Tibial nerve (tissue), 4 donors: ENCODE measurements at regions not wholly inside any gene's neighbourhood (a gene's known extent, or its start where the extent isn't known, plus 50 kb on each side); places are given as distances from the start of the nearest gene placed in this dataset.

Experiments
- DNase-seq, 2 donors: peaks; one replicate each; pipeline ENCODE4 v3.0.0-alpha.2; 2019; ENCODE audit warnings: low spot score in 2 of 2
- H3K27ac ChIP-seq, 4 donors: fragments of 200-600 bp; sonication (generic) in 3 of 4; one replicate each; pipeline ENCODE4 v1.5.1; 2017 to 2019; ENCODE audit warnings: mild to moderate bottlenecking in 1 of 4
- H3K27me3 ChIP-seq, 2 donors: fragments of 200-600 bp; sonication (generic) in 1 of 2; one replicate each; pipeline versions ENCODE4 v1.5.1 to v1.6.0; 2017 to 2019
- H3K36me3 ChIP-seq, 3 donors: fragments of 200-600 bp; sonication (generic); one replicate each; pipeline ENCODE4 v1.5.1; 2018 to 2019
- H3K4me1 ChIP-seq, 4 donors: fragments of 200-600 bp; sonication (generic) in 3 of 4; one replicate each; pipeline ENCODE4 v1.5.1; 2017 to 2019
- H3K4me3 ChIP-seq, 4 donors: fragments of 200-600 bp; sonication (generic) in 3 of 4; one replicate each; pipeline ENCODE4 v1.5.1; 2017 to 2019; ENCODE audit warnings: mild to moderate bottlenecking in 1 of 4, moderate library complexity in 1 of 4
- H3K9me3 ChIP-seq, 4 donors: fragments of 200-600 bp; sonication (generic) in 3 of 4; one replicate each; pipeline ENCODE4 v1.5.1; 2017 to 2019
- EP300 ChIP-seq, 2 donors: sonication (generic); formaldehyde crosslinking; IDR thresholded peaks; one replicate each; pipeline ENCODE4 v1.6.1; 2017; ENCODE audit warnings: antibody characterized with exemption in 2 of 2, mild to moderate bottlenecking in 1 of 2
- POLR2A ChIP-seq, 2 donors: fragments of 450-650 bp; IDR thresholded peaks; one replicate each; pipeline ENCODE4 v1.6.1; 2017; ENCODE audit warnings: antibody characterized with exemption in 2 of 2, mild to moderate bottlenecking in 2 of 2, moderate library complexity in 2 of 2
- WGBS, 2 donors: methylation state at CpG; one replicate each; pipeline ENCODE4 v1.1.5; 2018; 5-methylcytosine and 5-hydroxymethylcytosine counted together
- TF ChIP-seq, protein P1 (sequence below), 5 experiments: fragments of 200-600 bp in 3 of 5; fragments of 450-650 bp in 2 of 5; sonication (generic) in 3 of 5; IDR thresholded peaks; one replicate each; pipeline ENCODE4 v1.5.1; 2016 to 2019; ENCODE audit warnings: antibody characterized with exemption in 5 of 5, mild to moderate bottlenecking in 3 of 5, moderate library complexity in 2 of 5

DNA sequence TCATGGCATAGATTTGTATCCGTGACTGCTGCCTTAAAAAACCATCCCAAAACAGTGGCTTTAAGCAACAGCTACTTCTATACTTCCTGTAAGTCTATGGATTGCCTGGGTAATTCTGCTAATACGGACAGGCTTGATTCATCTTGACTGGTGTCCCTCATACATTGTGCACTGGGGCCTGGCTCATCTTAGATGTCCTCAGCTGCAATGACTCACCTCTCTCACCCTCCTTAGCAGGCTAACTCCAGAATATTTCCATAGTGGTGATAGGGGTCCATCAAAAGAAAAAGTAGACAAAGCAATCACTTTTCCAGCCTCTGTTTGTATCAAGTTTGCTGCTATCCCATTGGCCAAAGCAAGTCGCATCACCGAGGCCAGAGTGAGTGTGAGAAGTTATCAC is 409.1 kb upstream of the KAZN start:
- H3K9me3 ChIP-seq, result no peaks in the 10 kb centered on the region
- WGBS, 2 donors, result 80 to 81% methylated on average over 4 of the region's 4 CpGs
- H3K27me3 ChIP-seq, result no peaks in the 10 kb centered on the region
- no peak overlapping the region for H3K4me3 ChIP-seq
- H3K27ac ChIP-seq, result no peak overlapping the region
- TF ChIP-seq EP300 (IDR thresholded peaks at IDR 0.05), result no peak
- TF ChIP-seq, protein P1, sequence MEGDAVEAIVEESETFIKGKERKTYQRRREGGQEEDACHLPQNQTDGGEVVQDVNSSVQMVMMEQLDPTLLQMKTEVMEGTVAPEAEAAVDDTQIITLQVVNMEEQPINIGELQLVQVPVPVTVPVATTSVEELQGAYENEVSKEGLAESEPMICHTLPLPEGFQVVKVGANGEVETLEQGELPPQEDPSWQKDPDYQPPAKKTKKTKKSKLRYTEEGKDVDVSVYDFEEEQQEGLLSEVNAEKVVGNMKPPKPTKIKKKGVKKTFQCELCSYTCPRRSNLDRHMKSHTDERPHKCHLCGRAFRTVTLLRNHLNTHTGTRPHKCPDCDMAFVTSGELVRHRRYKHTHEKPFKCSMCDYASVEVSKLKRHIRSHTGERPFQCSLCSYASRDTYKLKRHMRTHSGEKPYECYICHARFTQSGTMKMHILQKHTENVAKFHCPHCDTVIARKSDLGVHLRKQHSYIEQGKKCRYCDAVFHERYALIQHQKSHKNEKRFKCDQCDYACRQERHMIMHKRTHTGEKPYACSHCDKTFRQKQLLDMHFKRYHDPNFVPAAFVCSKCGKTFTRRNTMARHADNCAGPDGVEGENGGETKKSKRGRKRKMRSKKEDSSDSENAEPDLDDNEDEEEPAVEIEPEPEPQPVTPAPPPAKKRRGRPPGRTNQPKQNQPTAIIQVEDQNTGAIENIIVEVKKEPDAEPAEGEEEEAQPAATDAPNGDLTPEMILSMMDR (IDR thresholded peaks at IDR 0.05), result no peak
- TF ChIP-seq POLR2A (IDR thresholded peaks at IDR 0.05), result no peak
- DNase-seq, result no peak
- peaks cover 0 to 4% (median 0%) of the 10 kb centered on the region in 4 donors for H3K4me1 ChIP-seq
- no peaks in the 10 kb centered on the region for H3K36me3 ChIP-seq

DNA sequence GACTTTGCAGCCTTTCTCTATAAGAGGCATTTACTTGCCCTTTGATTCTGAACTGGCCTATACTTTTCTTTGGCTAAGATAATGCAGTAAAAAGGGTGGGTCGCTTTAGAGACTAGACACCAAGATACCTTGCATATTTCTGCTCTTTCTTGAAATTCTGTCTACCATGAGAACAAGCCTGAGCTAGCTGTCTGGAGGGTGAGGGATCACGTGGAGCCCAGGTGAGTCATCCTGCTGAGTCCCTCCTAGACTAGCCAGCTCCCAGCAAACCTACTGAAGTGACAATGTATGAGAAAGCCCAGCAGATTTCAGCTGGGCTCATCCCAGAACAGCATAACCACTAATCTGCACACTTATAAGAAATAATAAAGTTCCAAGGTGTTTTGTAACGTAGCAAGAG is 408.0 kb upstream of the KAZN start:
- no peak overlapping the region for H3K27ac ChIP-seq
- no peaks in the 10 kb centered on the region for H3K9me3 ChIP-seq
- WGBS, 2 donors, result 79 to 82% methylated on average over 3 of the region's 3 CpGs
- no peaks in the 10 kb centered on the region for H3K4me1 ChIP-seq
- H3K27me3 ChIP-seq, result no peaks in the 10 kb centered on the region
- H3K36me3 ChIP-seq, result no peaks in the 10 kb centered on the region
- no peak overlapping the region for H3K4me3 ChIP-seq
- DNase-seq, result no peak
- TF ChIP-seq POLR2A (IDR thresholded peaks at IDR 0.05) (no peak), EP300 (IDR thresholded peaks at IDR 0.05) (no peak)
- TF ChIP-seq, protein P1 (IDR thresholded peaks at IDR 0.05), result no peak

DNA sequence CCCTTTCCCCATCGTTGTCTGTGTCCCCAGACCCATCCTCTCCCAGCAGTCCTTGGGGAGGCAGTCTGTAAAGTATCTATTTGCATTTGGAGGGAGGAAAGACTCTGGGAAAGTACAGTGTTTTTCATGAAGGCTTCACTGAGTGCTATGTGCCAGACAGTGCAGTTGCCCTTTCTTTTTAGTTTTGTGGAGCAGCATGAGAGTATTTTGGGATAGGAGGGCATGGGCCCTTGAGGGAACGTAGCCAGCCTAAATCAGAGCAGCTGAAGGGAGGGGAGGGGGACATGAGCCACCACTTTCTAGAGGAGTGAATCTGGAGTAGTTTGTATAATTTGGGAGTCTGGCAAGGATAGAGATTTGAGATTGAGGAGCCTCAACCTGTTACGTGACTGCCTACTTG is 404.0 kb upstream of the KAZN start:
- no peaks in the 10 kb centered on the region for H3K36me3 ChIP-seq
- H3K27me3 ChIP-seq, result no peaks in the 10 kb centered on the region
- no peak overlapping the region for H3K27ac ChIP-seq
- 71 to 76% methylated on average over 3 of the region's 3 CpGs for WGBS, 2 donors
- H3K4me3 ChIP-seq, result no peak overlapping the region
- no peak for DNase-seq
- no peaks in the 10 kb centered on the region for H3K4me1 ChIP-seq
- H3K9me3 ChIP-seq, result no peaks in the 10 kb centered on the region
- TF ChIP-seq, protein P1 (IDR thresholded peaks at IDR 0.05), result no peak
- TF ChIP-seq EP300 (IDR thresholded peaks at IDR 0.05) (no peak), POLR2A (IDR thresholded peaks at IDR 0.05) (no peak)

DNA sequence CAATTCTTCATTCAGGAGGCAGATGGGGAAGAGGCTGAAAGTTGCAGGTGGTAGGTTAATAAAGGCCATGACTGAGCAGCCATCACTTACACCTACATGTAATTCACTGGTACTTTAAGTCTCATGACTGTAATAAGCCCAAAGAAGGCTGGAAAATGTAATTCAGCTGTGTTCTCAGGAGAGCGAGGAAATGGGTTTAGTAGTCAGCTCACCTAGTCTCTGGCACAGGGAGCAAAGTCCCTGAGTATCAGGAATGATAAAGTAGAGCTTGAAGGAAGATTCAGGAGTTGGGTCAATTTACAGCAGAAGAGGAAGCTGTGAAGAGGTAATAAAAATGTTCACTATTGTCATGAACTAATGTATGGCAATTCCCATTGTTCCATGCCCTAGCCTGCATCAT is 393.4 kb upstream of the KAZN start:
- no peak for DNase-seq
- WGBS, 2 donors, result 92% methylated on average over 1 of the region's 1 CpG
- Histone ChIP-seq H3K27me3 (no peaks in the 10 kb centered on the region), H3K27ac (no peak overlapping the region), H3K4me3 (no peak overlapping the region), H3K9me3 (no peaks in the 10 kb centered on the region), H3K36me3 (no peaks in the 10 kb centered on the region), H3K4me1 (no peaks in the 10 kb centered on the region)
- TF ChIP-seq, protein P1 (IDR thresholded peaks at IDR 0.05), result no peak
- TF ChIP-seq POLR2A (IDR thresholded peaks at IDR 0.05) (no peak), EP300 (IDR thresholded peaks at IDR 0.05) (no peak)

DNA sequence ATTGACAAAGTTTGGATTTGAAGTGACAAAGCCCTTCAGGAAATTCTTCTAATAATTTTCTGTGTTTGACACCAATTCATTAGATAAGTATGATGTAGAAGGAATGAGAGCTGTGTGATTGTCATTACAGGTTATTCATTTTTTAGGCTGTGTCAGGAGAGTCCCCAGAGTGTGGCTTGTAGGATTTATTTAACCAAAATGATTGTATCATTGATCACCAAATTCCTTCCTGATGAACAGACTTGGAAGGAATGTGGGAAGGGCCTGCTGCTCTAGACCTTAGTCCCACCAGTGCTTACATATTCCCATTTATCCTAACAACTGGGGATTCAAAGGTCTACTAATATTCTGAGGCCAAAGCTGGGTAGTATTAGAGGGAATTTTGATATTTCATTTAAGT is 383.3 kb upstream of the KAZN start:
- Histone ChIP-seq H3K27me3 (no peaks in the 10 kb centered on the region), H3K4me3 (no peak overlapping the region)

More for the DNA sequence above, 383.3 kb upstream of the KAZN start:
- Histone ChIP-seq H3K9me3 (peaks cover 0 to 37% (median 10%) of the 10 kb centered on the region in 4 donors), H3K4me1 (no peaks in the 10 kb centered on the region), H3K27ac (no peak overlapping the region), H3K36me3 (no peaks in the 10 kb centered on the region)
- no peak for DNase-seq
- TF ChIP-seq POLR2A (IDR thresholded peaks at IDR 0.05), result no peak
- TF ChIP-seq, protein P1 (IDR thresholded peaks at IDR 0.05), result no peak
- no peak for TF ChIP-seq EP300 (IDR thresholded peaks at IDR 0.05)
